Activated CD8-positive, alpha-beta memory T cell treated with anti-CD3 and anti-CD28 coated beads for 36 hours (primary cell): ENCODE measurements at regions not wholly inside any gene's neighbourhood (a gene's known extent, or its start where the extent isn't known, plus 50 kb on each side); places are given as distances from the start of the nearest gene placed in this dataset.
"Not testable (repeated sequence)": the region's sequence is repeated elsewhere in the genome, so short reads cannot be mapped to it uniquely, and the experiment has no call there.

Experiments used
- CTCF ChIA-PET: fragments of 350-600 bp; sonication (Branson Sonifier 250); formaldehyde crosslinking; loops from one replicate; lab custom pipeline; 2021; ENCODE audit warnings: antibody characterized with exemption; lab: Charles Lee
- POLR2A ChIA-PET: fragments of 350-600 bp; sonication (Branson Sonifier 250); formaldehyde crosslinking; loops from one replicate; lab custom pipeline; 2021; ENCODE audit warnings: antibody characterized with exemption; lab: Charles Lee

GRCh38 chr3:66552846-66553245 lies 52.0 kb upstream of the LRIG1 start:
- ChIA-PET POLR2A (no interaction called here), CTCF (no interaction called here)

GRCh38 chr3:66553441-66554113 lies 52.8 kb upstream of the LRIG1 start:
- POLR2A ChIA-PET: no interaction called here
- CTCF ChIA-PET: no interaction called here

GRCh38 chr3:66554178-66554577 lies 53.4 kb upstream of the LRIG1 start:
- POLR2A ChIA-PET: no interaction called here
- CTCF ChIA-PET: no interaction called here

GRCh38 chr3:66555214-66555844 lies 54.5 kb upstream of the LRIG1 start:
- ChIA-PET CTCF (no interaction called here), POLR2A (no interaction called here)

DNA sequence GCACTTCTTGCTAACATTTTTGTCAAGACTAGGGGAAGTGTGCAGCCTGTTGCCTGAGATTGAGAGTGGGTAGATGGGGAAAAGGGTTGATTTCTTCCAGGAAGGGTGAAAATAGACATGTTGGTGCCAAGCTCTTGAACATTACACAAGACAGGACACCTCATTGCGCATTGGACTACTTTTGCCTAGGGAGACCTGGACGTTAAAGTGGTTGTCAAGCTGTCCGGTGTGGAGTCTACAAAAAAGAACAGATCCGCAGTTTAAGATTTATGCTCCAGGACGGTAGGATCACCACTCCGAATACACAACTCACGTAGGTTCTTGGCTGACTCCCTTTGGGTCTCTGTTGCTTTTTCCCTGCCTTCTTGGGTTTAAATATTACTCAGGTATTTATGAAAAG lies 56.3 kb upstream of the LRIG1 start:
- ChIA-PET POLR2A (no interaction called here), CTCF (no interaction called here)

DNA sequence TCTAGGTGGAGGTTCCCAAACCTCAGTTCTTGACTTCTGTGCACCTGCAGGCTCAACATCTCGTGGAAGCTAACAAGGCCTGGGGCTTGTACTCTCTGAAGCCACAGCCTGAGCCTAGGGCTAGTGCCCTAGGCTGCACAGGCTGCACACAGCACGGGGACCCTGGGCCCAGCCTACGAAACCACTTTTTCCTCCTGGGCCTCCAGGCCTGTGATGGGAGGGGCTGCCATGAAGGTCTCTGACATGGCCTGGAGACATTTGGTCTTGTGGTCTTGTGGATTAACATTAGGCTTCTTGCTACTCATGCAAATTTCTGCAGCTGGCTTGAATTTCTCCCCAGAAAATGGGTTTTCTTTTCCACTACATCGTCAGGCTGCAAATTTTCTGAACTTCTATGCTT lies 59.1 kb upstream of the LRIG1 start:
- POLR2A ChIA-PET, CTCF ChIA-PET: not testable (repeated sequence)

DNA sequence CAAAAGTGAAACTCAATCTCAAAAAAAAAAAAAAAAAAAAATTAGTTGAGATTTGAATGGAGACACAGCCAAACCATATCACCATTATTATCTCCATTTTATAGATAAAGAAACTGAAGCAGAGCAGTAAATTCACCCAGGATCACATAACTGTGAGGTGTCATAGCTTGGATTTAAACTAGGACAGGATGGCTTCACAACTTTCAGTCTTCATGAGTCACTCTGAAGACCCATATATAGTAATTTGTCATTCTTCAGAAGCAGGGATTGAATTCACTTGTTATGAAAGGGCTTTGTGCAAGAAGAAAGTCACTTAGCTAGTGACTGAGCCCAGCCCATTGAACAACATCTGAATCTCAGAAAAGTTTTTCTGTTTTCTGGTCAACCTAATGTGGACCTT lies 60.5 kb upstream of the LRIG1 start:
- ChIA-PET POLR2A (no interaction called here), CTCF (no interaction called here)

DNA sequence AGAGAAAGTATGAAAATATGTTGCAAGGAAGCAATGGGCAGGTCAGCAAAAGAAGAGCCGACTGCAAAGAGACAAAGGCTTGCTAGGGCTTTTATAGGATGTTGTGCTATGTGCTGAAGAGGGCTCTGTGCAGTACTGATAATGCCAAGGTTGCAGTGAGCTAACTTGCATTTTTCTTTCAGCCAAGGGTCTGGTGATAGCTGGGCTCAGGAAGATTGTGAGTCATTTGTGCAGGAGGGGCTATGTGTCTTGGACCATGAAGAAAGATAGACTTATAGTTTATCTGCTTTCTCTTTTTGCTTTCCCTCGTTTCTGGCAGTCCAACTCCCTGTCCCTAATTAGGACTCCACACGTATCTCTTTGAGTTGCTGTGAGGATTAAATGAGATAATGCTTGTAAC lies 64.5 kb upstream of the LRIG1 start:
- CTCF ChIA-PET: no interaction called here
- POLR2A ChIA-PET: no interaction called here

DNA sequence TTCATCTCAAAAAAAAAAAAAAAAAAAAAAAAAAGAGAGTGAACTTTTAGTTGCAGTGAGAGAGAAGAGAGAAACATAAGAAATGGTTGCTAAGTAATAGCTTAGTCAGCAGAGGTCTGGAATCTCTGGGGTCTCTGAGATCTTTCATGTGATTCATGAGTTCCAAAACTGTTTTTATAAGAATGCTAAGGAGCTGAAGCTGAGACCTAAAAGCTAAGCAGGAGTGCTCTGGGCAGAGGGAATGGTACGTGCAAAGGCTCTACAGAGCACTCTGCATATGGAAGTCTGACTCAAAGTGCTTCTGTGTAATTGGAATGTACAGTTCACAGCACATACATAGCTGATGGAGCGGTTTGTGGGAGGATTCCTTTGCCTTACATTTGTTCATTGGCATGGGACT lies 66.3 kb upstream of the LRIG1 start:
- POLR2A ChIA-PET: no interaction called here
- CTCF ChIA-PET: no interaction called here

DNA sequence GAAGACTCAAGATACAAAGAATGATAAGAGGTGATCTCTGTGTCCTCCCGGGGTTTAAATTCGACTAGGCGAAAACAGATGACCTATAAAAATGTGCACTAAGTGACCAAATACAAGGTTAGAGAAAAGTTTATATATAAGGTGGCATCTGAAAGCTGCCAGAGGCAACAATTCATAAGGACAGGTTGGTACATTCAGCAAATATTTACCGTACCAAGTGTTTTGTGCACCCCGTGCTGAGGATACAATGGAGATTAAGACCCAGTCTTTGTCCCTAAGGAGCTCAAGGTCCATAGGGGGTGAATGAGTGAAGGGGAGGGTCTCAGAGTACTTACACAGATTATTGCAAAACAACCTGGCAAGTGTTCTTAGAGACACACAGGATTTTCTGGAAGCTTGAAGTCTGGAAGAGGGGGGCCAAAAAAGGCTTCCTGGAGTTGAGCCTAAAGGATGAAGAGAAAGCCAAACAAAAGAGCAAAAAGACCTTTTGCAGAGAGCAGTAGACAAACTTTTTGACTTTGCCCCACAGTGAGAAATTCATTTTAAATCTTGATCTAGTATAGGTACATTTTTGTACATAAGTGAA lies 71.4 kb upstream of the LRIG1 start:
- ChIA-PET POLR2A (no interaction called here), CTCF (interaction anchor here (0.6 kb wide), 1 partner anchor 197 kb away, joined by 3 read pairs; no protein-coding TSS in a partner anchor)

- POLR2A ChIA-PET: no interaction called here
Measured at GRCh38 chr3:66572938-66573710, 72.3 kb upstream of the LRIG1 start.

DNA sequence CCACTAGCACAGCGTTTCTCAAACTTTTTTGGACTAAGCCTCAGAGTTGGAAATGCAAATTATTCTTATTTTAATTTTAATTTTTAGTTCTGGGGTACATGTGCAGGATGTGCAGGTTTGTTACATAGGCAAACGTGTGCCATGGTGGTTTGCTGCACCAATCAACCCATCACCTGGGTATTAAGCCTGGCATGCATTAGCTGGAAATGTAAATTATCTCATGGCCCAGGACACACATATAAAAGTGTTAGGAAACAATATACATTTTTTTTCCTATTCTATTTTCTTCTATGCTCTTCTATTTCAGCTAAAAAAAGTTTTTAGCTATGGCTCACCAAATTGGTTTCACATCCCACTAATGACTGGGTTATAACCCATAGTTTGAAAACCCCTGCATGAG lies 73.3 kb upstream of the LRIG1 start:
- POLR2A ChIA-PET: no interaction called here
- CTCF ChIA-PET: no interaction called here

More at GRCh38 chr3:66572938-66573710, 72.3 kb upstream of the LRIG1 start:
- CTCF ChIA-PET: no interaction called here

- POLR2A ChIA-PET: no interaction called here
- CTCF ChIA-PET: no interaction called here
Measured at GRCh38 chr3:66577426-66578203, 76.8 kb upstream of the LRIG1 start.

- CTCF ChIA-PET: interaction anchor here (0.6 kb wide), 1 partner anchor 251 kb away, joined by 3 read pairs; no protein-coding TSS in a partner anchor
Measured at GRCh38 chr3:66581256-66581655, 80.4 kb upstream of the LRIG1 start.

DNA sequence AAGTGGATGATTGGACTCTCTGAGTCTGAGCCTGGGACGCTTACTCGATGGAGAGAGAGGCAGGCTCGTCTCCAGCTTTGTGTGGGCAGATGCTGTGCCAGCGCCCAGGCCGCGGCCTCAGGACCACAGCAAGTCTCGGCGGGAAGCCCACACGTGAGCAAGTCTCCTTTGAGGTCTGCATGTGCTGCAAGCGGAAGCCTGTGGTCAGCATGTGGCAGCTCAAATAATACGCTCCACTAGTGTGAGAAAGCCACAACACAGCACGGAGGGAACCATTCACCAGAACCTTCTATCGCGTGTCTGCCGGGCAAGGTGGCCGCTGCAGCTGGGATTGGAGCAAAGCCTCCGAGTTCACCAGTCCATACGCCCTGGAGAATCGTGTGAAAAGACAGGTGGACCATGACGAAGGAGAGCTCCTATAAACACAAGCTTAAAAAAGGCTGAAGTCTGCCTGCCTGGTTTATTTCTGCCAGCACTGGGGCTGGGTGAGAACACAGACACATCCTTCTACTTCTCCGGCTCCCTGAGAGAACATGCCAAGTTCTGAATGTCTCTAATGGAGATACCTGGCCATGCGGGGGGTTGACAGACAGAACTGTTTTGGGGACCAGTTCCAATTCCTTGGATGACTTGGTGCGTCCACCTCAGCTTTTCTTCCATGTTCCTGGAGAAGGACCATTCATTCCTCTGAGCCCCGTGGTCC lies 82.0 kb upstream of the LRIG1 start:
- ChIA-PET CTCF (interaction anchor here (0.9 kb wide), 1 partner anchor 9 kb away, joined by 3 read pairs; no protein-coding TSS in a partner anchor), POLR2A (no interaction called here)

More at GRCh38 chr3:66581256-66581655, 80.4 kb upstream of the LRIG1 start:
- POLR2A ChIA-PET: no interaction called here

GRCh38 chr3:66583424-66584040 lies 82.7 kb upstream of the LRIG1 start:
- CTCF ChIA-PET: interaction anchor here (0.9 kb wide), 1 partner anchor 9 kb away, joined by 3 read pairs; no protein-coding TSS in a partner anchor

GRCh38 chr3:66585520-66586095 lies 84.8 kb upstream of the LRIG1 start:
- CTCF ChIA-PET: no interaction called here
- POLR2A ChIA-PET: no interaction called here

More at GRCh38 chr3:66583424-66584040, 82.7 kb upstream of the LRIG1 start:
- POLR2A ChIA-PET: no interaction called here

DNA sequence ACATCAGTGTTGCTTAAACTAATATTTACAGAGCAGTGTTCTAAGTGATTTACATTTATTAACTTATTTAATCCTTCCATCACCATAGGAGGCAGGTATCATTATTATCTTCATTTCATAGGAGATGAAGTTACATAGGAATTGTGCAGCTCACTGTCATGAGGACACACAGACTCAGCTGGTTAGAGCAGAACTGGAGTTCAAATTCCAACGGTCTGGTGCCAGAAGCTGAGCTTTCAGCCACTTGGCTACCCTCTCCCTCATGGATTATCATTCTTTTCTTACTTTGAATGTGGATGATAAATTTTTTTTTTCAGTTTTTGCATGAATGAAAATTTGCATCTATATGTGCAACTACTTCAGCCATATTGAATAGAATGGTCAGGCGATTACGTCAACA lies 86.0 kb upstream of the LRIG1 start:
- ChIA-PET POLR2A (no interaction called here), CTCF (no interaction called here)
